LNCaP clone FGC (cell line): ENCODE measurements at regions not wholly inside any gene's neighbourhood (a gene's known extent, or its start where the extent isn't known, plus 50 kb on each side); places are given as distances from the start of the nearest gene placed in this dataset.
A peak's percentile ranks its signal among the peaks of the same experiment; 100 is the strongest.

ENCODE experiments used
- DNase-seq: peaks from one replicate; pipeline ENCODE4 v3.0.0-alpha.2; 2011; ENCODE audit warnings: low read depth
- H3K4me3 ChIP-seq: 2 replicates; pipeline ENCODE4 v1.5.1; 2011; ENCODE audit warnings: mild to moderate bottlenecking, low read depth, low read length, control low read depth
- TF ChIP-seq, protein P1 (sequence below): IDR thresholded peaks from 2 replicates; pipeline ENCODE4 v1.5.1; 2012; ENCODE audit warnings: mild to moderate bottlenecking; ENCODE audit not compliant: control insufficient read depth, insufficient read depth; ENCODE audit errors: extremely low read depth

DNA sequence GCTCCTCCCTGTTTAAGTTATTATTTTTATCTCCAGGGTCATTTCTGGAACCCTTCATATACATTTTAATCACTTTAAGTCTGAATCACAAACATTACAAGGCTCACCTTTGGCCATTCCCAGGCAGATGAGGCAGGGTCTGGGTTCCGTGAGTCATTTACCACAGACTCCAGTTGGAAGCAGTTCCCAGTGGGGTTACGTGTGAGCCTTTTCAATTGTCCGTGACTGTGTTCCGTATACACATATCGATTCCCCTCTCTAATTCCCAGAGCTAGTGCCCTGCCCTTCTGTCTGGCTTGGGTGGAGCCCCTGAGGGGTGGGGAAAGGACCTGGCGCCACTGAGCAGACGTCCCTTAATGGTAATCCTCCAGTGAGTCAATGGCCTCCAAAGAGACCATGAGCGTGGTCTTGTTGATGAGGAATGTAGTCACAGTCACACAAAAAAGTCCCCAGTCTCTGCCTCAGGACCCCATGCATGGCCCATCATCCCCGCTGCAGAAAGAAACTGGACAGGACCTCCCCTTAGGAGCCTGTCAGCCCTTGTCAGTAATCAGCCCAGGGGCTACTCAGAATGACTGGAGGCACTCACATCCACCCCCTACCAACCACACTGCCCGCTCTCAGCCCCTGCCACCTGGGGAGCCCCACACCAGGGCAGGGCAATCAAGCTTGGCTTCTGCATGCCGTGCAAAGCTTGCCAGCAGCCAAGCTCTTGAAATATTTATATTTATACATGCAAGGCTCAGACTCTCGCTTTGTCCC, 144.4 kb downstream of the ZIC5 start:
- DNase-seq: no peak
- no peak overlapping the region for H3K4me3 ChIP-seq
- TF ChIP-seq, protein P1, sequence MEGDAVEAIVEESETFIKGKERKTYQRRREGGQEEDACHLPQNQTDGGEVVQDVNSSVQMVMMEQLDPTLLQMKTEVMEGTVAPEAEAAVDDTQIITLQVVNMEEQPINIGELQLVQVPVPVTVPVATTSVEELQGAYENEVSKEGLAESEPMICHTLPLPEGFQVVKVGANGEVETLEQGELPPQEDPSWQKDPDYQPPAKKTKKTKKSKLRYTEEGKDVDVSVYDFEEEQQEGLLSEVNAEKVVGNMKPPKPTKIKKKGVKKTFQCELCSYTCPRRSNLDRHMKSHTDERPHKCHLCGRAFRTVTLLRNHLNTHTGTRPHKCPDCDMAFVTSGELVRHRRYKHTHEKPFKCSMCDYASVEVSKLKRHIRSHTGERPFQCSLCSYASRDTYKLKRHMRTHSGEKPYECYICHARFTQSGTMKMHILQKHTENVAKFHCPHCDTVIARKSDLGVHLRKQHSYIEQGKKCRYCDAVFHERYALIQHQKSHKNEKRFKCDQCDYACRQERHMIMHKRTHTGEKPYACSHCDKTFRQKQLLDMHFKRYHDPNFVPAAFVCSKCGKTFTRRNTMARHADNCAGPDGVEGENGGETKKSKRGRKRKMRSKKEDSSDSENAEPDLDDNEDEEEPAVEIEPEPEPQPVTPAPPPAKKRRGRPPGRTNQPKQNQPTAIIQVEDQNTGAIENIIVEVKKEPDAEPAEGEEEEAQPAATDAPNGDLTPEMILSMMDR: no peak

DNA sequence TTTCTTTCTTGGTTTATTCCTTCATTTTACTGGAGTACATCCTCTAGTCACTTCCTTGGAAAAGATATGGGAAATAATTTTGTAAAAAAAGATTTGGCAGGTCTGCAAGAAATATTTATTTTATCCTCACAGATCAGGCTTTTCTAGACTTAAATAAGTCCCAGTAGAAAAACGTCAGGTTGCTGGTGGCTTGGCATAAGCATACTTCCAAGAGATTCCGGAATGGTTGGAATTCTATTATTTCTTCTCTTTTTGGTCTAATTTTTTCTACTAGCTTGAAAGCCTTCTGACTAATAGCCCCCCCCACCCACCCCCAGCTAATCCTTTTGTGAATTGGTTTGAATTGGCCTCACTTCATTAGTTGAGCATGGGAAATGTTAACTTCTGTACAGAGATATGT, 147.6 kb downstream of the ZIC5 start:
- no peak for DNase-seq
- TF ChIP-seq, protein P1: no peak
- H3K4me3 ChIP-seq: no peak overlapping the region

DNA sequence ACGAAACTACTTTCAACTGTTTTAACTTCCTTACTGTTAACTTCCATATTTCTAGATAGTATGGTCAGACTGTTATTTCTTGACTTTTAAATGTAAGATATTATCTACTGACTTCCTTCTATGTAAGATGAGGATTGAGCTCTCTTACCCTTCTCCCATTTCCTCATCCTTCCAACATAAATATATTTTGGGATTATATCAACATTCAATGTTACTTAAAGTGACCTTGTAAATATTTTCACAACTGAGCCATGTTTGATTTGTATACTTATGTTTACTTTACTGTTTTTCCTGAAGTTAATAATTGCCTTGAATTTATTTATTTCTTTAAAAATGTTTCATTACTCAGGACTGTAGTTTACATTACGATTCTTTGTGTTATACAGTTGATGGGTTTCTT, 148.7 kb downstream of the ZIC5 start:
- DNase-seq: peak; percentile 52

DNA sequence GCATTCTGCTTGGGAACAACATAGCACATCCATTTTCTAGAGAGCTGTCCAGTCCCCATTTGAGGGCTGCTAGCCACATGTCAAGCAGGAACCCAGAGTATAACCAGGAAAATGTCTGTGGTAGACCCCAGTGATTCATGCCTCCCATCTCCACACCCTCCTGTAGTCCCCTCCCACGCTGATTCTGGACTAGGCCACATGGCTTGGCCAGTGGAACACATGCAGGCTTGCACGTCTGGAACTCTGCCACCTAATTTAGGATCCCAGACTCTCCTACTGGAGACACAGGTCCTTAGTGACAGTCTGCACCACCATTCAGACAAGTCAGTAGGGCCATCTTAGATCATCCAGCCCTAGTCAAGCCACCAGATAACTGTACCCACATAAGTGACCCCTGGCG, 149.8 kb downstream of the ZIC5 start:
- DNase-seq: no peak
- H3K4me3 ChIP-seq: no peak overlapping the region
- TF ChIP-seq, protein P1: no peak

More for the DNA sequence above, 148.7 kb downstream of the ZIC5 start:
- TF ChIP-seq, protein P1: no peak
- no peak overlapping the region for H3K4me3 ChIP-seq

DNA sequence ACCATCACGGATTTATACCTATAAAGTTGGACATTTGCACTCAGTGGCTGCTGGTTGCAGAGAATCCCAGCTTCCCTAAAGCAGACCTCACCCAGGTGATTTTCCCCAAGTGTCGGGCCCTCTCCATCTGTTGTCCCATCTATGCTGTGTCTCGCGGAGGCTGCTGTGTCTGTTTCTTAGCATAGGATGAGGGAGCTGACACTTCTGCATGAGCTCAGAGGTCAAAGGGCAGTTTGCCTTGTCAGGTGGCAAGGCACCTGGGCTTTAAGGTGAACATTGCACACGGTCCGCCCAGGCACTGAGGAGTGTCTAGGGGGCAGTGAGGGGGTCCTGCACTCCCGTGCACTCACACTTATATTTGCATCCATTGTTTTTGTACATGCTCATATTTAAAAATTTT, 151.6 kb downstream of the ZIC5 start:
- DNase-seq: no peak
- TF ChIP-seq, protein P1: no peak
- no peak overlapping the region for H3K4me3 ChIP-seq

DNA sequence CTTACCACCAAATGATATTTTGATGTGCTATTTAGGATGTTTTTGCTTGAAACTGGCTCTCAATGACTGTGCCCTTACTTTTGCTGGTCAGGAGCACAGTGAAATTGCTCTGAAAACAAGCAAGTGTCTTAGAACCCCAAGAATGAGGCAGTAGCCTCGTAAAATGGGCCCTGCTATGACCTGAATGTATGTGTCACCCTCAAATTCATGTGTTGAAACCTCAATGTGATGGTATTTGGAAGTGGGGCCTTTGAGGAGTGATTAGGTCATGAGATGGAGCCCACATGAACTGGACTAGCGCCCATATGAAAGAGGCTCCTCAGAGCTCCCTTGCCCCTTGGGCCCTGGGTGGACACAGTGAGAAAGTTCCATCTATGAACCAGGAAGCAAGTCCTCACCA, 155.2 kb downstream of the ZIC5 start:
- TF ChIP-seq, protein P1: no peak
- H3K4me3 ChIP-seq: no peak overlapping the region
- no peak for DNase-seq

DNA sequence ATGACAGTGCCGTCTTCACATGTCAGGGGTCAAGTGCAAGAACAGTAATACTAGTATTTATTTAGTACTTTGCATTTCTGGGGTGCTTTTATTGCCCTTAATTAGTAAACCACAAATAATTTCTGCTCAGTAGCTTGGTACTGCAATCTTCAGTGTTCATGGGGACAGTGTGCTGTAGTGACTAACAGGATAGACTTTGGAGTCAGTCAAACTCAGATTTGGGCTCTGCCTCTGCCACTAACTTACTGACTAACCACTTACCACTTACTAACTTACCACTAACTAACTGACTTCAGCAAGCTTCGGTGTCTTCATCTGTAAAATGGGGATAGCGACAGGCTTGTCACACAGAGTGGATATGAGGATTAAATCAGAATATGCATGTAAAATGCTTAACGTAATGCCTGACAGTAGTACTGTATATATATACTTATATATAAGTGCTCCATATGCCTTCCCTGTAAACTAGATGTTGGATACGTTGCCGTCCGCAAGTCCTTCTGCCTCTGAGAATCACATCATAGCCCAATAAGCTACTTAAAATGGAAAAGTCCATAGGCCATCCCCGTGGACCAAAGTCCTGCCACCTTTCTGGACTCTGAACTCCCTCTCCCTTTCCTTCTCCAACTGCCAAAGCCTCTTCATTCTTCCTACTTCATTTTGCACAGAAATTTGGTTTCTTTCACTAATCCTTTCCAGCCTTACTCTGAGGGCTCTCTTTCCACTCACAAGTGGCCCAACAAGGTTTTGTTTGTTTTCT, 158.1 kb downstream of the ZIC5 start:
- DNase-seq: no peak
- TF ChIP-seq, protein P1: no peak
- no peak overlapping the region for H3K4me3 ChIP-seq
